ENCODE measurements at regions not wholly inside any gene's neighbourhood (a gene's known extent, or its start where the extent isn't known, plus 50 kb on each side); places are given as distances from the start of the nearest gene placed in this dataset.

DNA sequence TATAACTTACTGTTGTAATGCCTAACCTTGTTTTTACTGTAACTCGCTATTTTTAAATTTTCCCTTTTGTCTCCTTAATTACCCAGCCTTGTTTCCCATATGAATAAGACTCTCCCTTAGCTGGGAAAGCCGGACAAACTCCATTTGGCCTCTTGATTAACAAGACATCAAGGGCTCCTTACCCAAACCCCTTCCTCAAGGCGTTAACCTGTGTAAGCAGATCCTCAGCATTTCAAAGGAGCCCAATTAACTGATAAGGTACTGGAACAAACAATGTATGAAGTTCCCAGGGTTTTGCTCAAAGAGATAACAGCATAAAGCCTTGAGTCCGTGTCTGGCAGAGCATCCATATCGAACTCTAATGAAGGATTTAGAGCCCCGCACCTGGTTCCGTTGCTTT lies 66.0 kb upstream of the SIMC1 start:
- no peaks in the 10 kb centered on the region for H3K4me1 ChIP-seq
- H3K9me3 ChIP-seq = no peaks in the 10 kb centered on the region
- no peaks in the 10 kb centered on the region for H3K27me3 ChIP-seq
- ATAC-seq (no peak), DNase-seq (no peak)
- no peak for TF ChIP-seq POLR2A (IDR thresholded peaks at IDR 0.05)
- TF ChIP-seq, protein P1, sequence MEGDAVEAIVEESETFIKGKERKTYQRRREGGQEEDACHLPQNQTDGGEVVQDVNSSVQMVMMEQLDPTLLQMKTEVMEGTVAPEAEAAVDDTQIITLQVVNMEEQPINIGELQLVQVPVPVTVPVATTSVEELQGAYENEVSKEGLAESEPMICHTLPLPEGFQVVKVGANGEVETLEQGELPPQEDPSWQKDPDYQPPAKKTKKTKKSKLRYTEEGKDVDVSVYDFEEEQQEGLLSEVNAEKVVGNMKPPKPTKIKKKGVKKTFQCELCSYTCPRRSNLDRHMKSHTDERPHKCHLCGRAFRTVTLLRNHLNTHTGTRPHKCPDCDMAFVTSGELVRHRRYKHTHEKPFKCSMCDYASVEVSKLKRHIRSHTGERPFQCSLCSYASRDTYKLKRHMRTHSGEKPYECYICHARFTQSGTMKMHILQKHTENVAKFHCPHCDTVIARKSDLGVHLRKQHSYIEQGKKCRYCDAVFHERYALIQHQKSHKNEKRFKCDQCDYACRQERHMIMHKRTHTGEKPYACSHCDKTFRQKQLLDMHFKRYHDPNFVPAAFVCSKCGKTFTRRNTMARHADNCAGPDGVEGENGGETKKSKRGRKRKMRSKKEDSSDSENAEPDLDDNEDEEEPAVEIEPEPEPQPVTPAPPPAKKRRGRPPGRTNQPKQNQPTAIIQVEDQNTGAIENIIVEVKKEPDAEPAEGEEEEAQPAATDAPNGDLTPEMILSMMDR (IDR thresholded peaks at IDR 0.05) = no peak
- 62% methylated on average over 7 of the region's 7 CpGs for WGBS, 2 donors
- H3K4me3 ChIP-seq = no peak overlapping the region
- H3K27ac ChIP-seq = no peak overlapping the region
- no peaks in the 10 kb centered on the region for H3K36me3 ChIP-seq (replicated peaks in 1 of 2; ENCODE audit: insufficient read depth in 1 of 2, low read depth in 2 of 2)
- intact Hi-C loops (cut with DNase I) = no loop called here

DNA sequence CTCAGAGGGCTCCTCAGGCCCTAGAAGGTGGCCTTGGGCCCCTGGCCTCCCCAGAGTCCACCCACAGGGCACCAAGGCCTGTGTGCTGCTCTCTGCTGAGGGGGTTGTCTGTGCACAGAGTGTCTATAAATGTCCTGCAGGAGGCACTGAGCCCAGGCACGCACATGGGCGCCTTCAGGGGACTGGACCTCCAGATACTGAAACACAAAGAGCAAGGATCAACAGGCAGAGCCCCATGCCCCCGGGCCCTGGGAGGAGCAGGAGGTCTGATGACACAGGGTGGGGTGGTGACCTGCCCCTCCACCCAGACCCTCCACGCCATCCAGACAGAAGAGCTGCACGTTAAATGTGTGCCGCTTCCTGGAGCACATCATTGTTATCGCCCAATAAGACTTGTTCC lies 64.6 kb upstream of the SIMC1 start:
- no peak for DNase-seq
- WGBS, 2 donors = 66 to 67% methylated on average over 4 to 7 of the region's 7 CpGs

DNA sequence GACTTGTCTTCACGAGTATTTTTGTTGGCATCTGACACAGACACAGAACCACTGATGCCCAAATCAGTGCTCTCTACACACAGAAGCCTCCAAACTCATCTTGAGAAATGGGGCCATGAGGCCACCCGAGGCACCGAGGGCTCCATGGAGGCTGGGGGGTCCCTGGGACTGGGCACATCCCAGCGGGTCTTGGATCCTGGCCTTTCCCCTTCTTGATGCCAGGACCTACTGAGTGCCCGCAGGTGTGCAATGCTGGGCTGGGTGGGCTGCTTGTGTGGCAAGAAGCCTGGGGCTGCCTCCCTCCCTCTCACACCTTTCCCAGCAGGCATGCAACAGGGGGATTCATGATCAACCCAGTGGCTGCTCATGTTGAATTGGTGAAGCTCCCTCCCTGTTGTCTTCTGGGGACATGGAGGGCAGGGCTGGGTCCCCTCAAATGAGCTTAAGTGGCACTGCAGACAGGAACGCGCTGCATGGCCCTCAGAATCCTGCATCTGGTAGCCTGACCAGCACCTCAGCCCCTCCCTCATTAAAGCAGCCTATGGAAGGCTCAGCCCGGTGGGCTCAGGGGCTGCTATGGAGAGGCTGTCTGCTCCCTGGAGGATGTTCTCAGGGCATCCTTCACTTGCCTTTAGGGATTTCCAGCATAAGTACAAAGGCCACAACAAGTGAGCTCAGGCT lies 63.7 kb upstream of the SIMC1 start:
- WGBS, 2 donors = 54 to 72% methylated on average over 2 to 8 of the region's 8 CpGs
- Histone ChIP-seq H3K27me3 (no peaks in the 10 kb centered on the region), H3K9me3 (no peaks in the 10 kb centered on the region), H3K27ac (no peak overlapping the region), H3K36me3 (replicated peaks in 1 of 2; ENCODE audit: insufficient read depth in 1 of 2, low read depth in 2 of 2) (no peaks in the 10 kb centered on the region), H3K4me1 (no peaks in the 10 kb centered on the region), H3K4me3 (no peak overlapping the region)
- intact Hi-C loops (cut with DNase I) = no loop called here
- ATAC-seq (no peak), DNase-seq (no peak)
- TF ChIP-seq, protein P1 (IDR thresholded peaks at IDR 0.05) = no peak
- TF ChIP-seq POLR2A (IDR thresholded peaks at IDR 0.05) = no peak

More for the DNA sequence above, 64.6 kb upstream of the SIMC1 start:
- no peak for ATAC-seq
- Histone ChIP-seq H3K4me3 (no peak overlapping the region), H3K36me3 (replicated peaks in 1 of 2; ENCODE audit: insufficient read depth in 1 of 2, low read depth in 2 of 2) (no peaks in the 10 kb centered on the region), H3K9me3 (no peaks in the 10 kb centered on the region), H3K27ac (no peak overlapping the region), H3K4me1 (no peaks in the 10 kb centered on the region), H3K27me3 (no peaks in the 10 kb centered on the region)
- intact Hi-C loops (cut with DNase I) = no loop called here
- TF ChIP-seq POLR2A (IDR thresholded peaks at IDR 0.05) = no peak
- TF ChIP-seq, protein P1 (IDR thresholded peaks at IDR 0.05) = no peak

DNA sequence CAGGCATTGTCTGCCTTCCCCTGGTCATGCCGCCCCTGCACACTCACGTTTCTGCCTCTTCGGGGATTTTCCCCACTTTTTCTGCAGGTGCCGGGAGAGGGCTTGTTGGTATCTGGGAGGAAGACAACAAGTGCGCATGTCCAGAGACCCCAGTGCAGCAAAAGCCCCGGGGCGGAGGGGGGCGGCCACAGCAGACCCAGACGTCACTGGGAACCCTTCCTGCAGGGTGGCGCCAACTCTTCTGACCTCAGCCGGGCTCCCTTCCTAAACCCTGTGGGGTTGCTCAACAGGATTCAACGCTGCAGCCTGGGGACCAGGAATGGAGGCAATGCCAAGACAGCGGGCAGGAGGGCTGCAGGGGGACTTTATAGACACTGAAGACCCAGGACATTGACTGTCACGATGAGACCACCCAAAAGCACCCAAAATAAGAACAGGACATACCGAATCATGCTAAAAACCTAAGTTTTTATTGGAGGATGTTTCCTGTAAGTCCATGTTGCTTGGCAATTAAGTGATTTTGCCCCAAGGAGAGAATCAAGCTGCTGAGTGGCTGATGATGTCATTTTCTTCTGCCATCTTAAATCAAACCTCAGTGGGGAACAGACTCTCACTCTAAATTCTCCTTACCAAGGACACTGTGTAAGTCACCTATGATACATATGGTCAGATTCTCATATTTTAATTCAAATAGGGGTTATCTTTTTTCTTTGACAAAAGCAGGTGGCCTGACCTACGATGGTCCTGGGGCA lies 62.9 kb upstream of the SIMC1 start:
- H3K36me3 ChIP-seq (replicated peaks in 1 of 2; ENCODE audit: insufficient read depth in 1 of 2, low read depth in 2 of 2) = no peaks in the 10 kb centered on the region
- H3K4me1 ChIP-seq = no peaks in the 10 kb centered on the region
- WGBS, 2 donors = 70 to 74% methylated on average over 14 to 16 of the region's 16 CpGs
- no peak overlapping the region for H3K4me3 ChIP-seq
- no peaks in the 10 kb centered on the region for H3K9me3 ChIP-seq
- H3K27ac ChIP-seq = no peak overlapping the region
- no peak for ATAC-seq
- no peaks in the 10 kb centered on the region for H3K27me3 ChIP-seq
- TF ChIP-seq POLR2A (IDR thresholded peaks at IDR 0.05) = no peak
- DNase-seq = no peak
- intact Hi-C loops (cut with DNase I) = no loop called here

DNA sequence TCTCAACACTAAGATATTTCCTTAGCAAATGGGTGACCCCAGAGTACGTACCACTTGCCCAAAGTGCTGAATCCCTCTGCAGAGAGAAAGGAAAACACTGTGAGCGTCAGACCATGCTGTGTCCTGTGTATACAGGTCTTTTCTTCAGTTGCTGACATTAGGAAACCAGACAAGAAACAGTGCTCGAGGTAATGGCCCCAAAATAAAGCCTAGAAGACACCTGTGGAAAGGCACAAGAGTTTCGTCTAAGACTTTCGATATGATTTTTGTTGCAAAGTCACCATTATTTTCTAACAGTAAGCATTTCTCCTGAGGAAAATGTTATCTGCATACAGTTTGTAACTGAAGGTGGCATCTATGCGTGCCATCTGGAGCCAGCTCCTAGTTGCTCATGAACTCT lies 62.0 kb upstream of the SIMC1 start:
- Histone ChIP-seq H3K27me3 (no peaks in the 10 kb centered on the region), H3K36me3 (replicated peaks in 1 of 2; ENCODE audit: insufficient read depth in 1 of 2, low read depth in 2 of 2) (no peaks in the 10 kb centered on the region), H3K4me1 (no peaks in the 10 kb centered on the region), H3K27ac (no peak overlapping the region), H3K4me3 (no peak overlapping the region), H3K9me3 (no peaks in the 10 kb centered on the region)
- 61 to 70% methylated on average over 6 of the region's 6 CpGs for WGBS, 2 donors
- ATAC-seq = no peak
- intact Hi-C loops (cut with DNase I) = no loop called here
- TF ChIP-seq, protein P1 (IDR thresholded peaks at IDR 0.05) = no peak
- no peak for TF ChIP-seq POLR2A (IDR thresholded peaks at IDR 0.05)
- no peak for DNase-seq

Data from body of pancreas (tissue), 4 donors.